ENCODE measurements at regions not wholly inside any gene's neighbourhood (a gene's known extent, or its start where the extent isn't known, plus 50 kb on each side); places are given as distances from the start of the nearest gene placed in this dataset.

DNA sequence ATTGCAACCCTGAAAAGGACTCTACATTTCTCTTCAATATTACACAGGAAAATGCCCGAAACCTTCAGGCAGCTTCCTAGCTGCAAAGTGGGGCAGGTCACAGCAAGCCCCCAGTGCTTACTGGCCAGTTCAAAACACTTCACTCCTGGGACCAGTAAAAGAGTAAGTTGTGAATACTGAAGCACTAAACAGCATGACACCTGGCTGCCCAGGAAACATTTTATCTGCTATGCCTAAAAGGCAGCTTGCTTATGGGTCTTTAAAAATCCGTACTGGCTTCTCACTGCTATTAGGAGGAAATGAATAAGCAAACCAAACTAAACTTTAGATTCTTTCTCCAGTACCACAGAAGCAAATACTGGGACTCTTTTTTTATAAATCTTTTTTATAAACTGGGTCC lies 457.9 kb upstream of the ALCAM start:
- Histone ChIP-seq H3K4me1 (peaks cover 7% of the 10 kb centered on the region), H3K4me2 (no peak overlapping the region), H3K79me2 (ENCODE audit: low read depth) (no peaks in the 10 kb centered on the region), H3K9me3 (ENCODE audit: low read depth) (no peaks in the 10 kb centered on the region), H3K27ac (no peak overlapping the region), H3K36me3 (no peaks in the 10 kb centered on the region), H2AFZ (replicated peaks) (peak overlapping the region; percentile 57), H3F3A (ENCODE audit: low read depth) (no peaks in the 10 kb centered on the region), H3K9ac (no peak overlapping the region), H3K27me3 (no peaks in the 10 kb centered on the region), H4K20me1 (ENCODE audit: low read depth) (no peaks in the 10 kb centered on the region), H3K4me3 (no peak overlapping the region)
- Mint-ChIP-seq H3K9me3 (peaks cover 6% of the 10 kb centered on the region), H3K36me3 (no peaks in the 10 kb centered on the region), H3K27me3 (ENCODE audit: insufficient read depth, low read depth) (no peaks in the 10 kb centered on the region), H3K4me3 (no peak overlapping the region), H3K4me1 (peaks cover 12% of the 10 kb centered on the region), H3K27ac (no peak overlapping the region)
- no peak for DNase-seq (ENCODE audit: low spot score)
- TF ChIP-seq EZH2 (IDR thresholded peaks at IDR 0.05), result no peak
- TF ChIP-seq, protein P1, sequence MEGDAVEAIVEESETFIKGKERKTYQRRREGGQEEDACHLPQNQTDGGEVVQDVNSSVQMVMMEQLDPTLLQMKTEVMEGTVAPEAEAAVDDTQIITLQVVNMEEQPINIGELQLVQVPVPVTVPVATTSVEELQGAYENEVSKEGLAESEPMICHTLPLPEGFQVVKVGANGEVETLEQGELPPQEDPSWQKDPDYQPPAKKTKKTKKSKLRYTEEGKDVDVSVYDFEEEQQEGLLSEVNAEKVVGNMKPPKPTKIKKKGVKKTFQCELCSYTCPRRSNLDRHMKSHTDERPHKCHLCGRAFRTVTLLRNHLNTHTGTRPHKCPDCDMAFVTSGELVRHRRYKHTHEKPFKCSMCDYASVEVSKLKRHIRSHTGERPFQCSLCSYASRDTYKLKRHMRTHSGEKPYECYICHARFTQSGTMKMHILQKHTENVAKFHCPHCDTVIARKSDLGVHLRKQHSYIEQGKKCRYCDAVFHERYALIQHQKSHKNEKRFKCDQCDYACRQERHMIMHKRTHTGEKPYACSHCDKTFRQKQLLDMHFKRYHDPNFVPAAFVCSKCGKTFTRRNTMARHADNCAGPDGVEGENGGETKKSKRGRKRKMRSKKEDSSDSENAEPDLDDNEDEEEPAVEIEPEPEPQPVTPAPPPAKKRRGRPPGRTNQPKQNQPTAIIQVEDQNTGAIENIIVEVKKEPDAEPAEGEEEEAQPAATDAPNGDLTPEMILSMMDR (IDR thresholded peaks at IDR 0.05), result no peak
- TF ChIP-seq EZH2phosphoT487 (IDR thresholded peaks at IDR 0.05), result no peak

DNA sequence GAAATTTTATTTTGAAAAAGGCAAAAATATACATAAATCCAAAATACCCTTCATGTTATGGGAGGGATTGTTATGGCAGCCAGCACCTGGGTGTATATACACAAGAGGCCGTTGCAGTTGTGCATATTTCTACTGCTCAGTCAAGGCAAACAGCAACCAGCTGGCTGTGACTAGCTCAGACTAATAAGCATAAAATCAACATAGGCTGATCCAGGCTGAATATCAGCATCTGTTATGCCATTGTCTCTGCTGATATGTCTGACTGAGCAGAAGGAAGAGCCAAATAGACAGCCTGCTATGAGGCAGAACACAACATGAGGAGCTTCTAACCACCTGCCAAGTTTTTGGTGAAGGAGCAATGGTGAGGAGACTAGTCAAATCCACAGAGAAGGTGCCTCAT lies 457.5 kb upstream of the ALCAM start:
- Histone ChIP-seq H3K4me3 (no peak overlapping the region), H3K9ac (no peak overlapping the region), H3F3A (ENCODE audit: low read depth) (no peaks in the 10 kb centered on the region), H3K4me2 (no peak overlapping the region), H3K79me2 (ENCODE audit: low read depth) (no peaks in the 10 kb centered on the region), H3K27me3 (no peaks in the 10 kb centered on the region), H3K4me1 (peaks cover 7% of the 10 kb centered on the region), H2AFZ (replicated peaks) (no peak overlapping the region), H4K20me1 (ENCODE audit: low read depth) (no peaks in the 10 kb centered on the region), H3K27ac (no peak overlapping the region), H3K9me3 (ENCODE audit: low read depth) (no peaks in the 10 kb centered on the region), H3K36me3 (no peaks in the 10 kb centered on the region)
- no peak overlapping the region for H3K4me3 Mint-ChIP-seq
- no peak for DNase-seq (ENCODE audit: low spot score)
- no peaks in the 10 kb centered on the region for H3K36me3 Mint-ChIP-seq
- H3K27me3 Mint-ChIP-seq (ENCODE audit: insufficient read depth, low read depth), result no peaks in the 10 kb centered on the region
- peaks cover 12% of the 10 kb centered on the region for H3K4me1 Mint-ChIP-seq
- no peak for TF ChIP-seq EZH2 (IDR thresholded peaks at IDR 0.05)
- TF ChIP-seq EZH2phosphoT487 (IDR thresholded peaks at IDR 0.05), result no peak
- TF ChIP-seq, protein P1 (IDR thresholded peaks at IDR 0.05), result no peak
- peaks cover 6% of the 10 kb centered on the region for H3K9me3 Mint-ChIP-seq
- H3K27ac Mint-ChIP-seq, result no peak overlapping the region

DNA sequence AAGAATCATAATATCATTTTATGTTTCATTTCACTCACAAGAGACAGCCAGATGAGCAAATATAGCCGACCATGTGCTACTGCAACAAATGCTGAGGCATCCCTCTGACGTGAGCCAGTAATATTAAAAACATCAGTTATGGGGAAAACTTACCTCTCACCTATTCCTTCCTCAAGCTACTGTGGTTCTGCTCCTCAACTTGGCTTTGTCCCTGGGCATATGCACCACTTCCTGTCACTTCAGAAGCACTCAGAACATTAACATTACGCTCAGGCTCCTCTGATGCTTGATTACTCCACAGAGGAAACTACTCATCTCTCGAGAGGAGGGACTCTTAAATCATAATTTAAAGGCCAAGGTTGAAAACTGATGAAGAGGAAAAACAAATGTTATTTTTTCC lies 457.0 kb upstream of the ALCAM start:
- H3K36me3 ChIP-seq, result no peaks in the 10 kb centered on the region
- no peak overlapping the region for H3K4me2 ChIP-seq
- H3F3A ChIP-seq (ENCODE audit: low read depth), result no peaks in the 10 kb centered on the region
- no peaks in the 10 kb centered on the region for H3K79me2 ChIP-seq (ENCODE audit: low read depth)
- H3K9me3 Mint-ChIP-seq, result peaks cover 6% of the 10 kb centered on the region
- no peaks in the 10 kb centered on the region for H3K27me3 Mint-ChIP-seq (ENCODE audit: insufficient read depth, low read depth)
- H4K20me1 ChIP-seq (ENCODE audit: low read depth), result no peaks in the 10 kb centered on the region
- no peak overlapping the region for H3K9ac ChIP-seq
- peaks cover 7% of the 10 kb centered on the region for H3K4me1 ChIP-seq
- H3K4me1 Mint-ChIP-seq, result peaks cover 12% of the 10 kb centered on the region
- no peak overlapping the region for H3K4me3 Mint-ChIP-seq
- H2AFZ ChIP-seq (replicated peaks), result no peak overlapping the region
- DNase-seq (ENCODE audit: low spot score), result no peak
- TF ChIP-seq EZH2phosphoT487 (IDR thresholded peaks at IDR 0.05) (no peak), EZH2 (IDR thresholded peaks at IDR 0.05) (no peak)
- TF ChIP-seq, protein P1 (IDR thresholded peaks at IDR 0.05), result no peak
- no peak overlapping the region for H3K27ac ChIP-seq
- H3K9me3 ChIP-seq (ENCODE audit: low read depth), result no peaks in the 10 kb centered on the region
- H3K27me3 ChIP-seq, result no peaks in the 10 kb centered on the region
- H3K4me3 ChIP-seq, result no peak overlapping the region
- no peak overlapping the region for H3K27ac Mint-ChIP-seq
- H3K36me3 Mint-ChIP-seq, result no peaks in the 10 kb centered on the region

Data from neural progenitor cell (in vitro differentiated cells).